H1 (cell line): ENCODE measurements at regions not wholly inside any gene's neighbourhood (a gene's known extent, or its start where the extent isn't known, plus 50 kb on each side); places are given as distances from the start of the nearest gene placed in this dataset.

Source experiments
- CHD2 ChIP-seq: IDR thresholded peaks from 2 replicates; pipeline ENCODE4 v1.6.1; 2012; ENCODE audit warnings: low read length, improper control_type of control experiment
- CTBP2 ChIP-seq: IDR thresholded peaks from 2 replicates; pipeline ENCODE4 v1.7.0; 2011; ENCODE audit warnings: borderline replicate concordance, mild to moderate bottlenecking, moderate library complexity, mixed read lengths, low read length; ENCODE audit not compliant: insufficient read depth, insufficient read length
- NRF1 ChIP-seq: IDR thresholded peaks from 2 replicates; pipeline ENCODE4 v1.6.1; 2011; ENCODE audit warnings: mild to moderate bottlenecking, low read depth, low read length, improper control_type of control experiment
- POLR2A ChIP-seq, 2 experiments: IDR thresholded peaks; 1 replicate in 1 of 2; 2 replicates in 1 of 2; pipeline ENCODE4 v1.6.1; 2011; ENCODE audit warnings: low read depth in 2 of 2, low read length in 2 of 2, mild to moderate bottlenecking in 2 of 2; ENCODE audit errors: control extremely low read depth in 1 of 2
- SP4 ChIP-seq: IDR thresholded peaks from 2 replicates; pipeline ENCODE4 v1.6.1; 2012; ENCODE audit warnings: low read length, inconsistent platforms
- TEAD4 ChIP-seq: IDR thresholded peaks from 2 replicates; pipeline ENCODE4 v1.6.1; 2012; ENCODE audit warnings: low read depth, low read length, inconsistent platforms, mixed read lengths
- TF ChIP-seq, protein P1 (sequence below): fragments of 300-600 bp; sonication (generic); IDR thresholded peaks from 2 replicates; pipeline ENCODE4 v1.7.1; 2012; ENCODE audit warnings: low read length, moderate library complexity, mild to moderate bottlenecking, inconsistent platforms; ENCODE audit not compliant: insufficient replicate concordance

DNA sequence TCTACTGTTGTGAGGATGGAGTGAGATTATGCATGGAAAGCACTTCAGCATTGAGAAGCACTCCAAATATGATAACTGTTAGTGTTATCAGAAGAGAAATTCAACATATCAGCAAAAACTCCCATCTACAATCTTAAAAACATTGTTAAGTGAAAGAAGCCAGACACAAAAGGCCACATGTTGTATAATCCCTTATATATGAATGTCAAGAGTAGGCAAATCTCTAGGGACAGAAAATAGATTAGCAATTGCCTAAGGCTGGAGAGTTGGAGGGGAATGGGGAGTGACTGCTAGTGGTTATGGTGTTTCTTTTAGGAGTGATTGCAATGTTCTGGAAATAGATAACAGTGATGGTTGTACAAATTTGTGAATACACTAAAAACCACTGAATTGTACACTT, 122.5 kb upstream of the LNX1 start (continued):
- TF ChIP-seq, protein P1, sequence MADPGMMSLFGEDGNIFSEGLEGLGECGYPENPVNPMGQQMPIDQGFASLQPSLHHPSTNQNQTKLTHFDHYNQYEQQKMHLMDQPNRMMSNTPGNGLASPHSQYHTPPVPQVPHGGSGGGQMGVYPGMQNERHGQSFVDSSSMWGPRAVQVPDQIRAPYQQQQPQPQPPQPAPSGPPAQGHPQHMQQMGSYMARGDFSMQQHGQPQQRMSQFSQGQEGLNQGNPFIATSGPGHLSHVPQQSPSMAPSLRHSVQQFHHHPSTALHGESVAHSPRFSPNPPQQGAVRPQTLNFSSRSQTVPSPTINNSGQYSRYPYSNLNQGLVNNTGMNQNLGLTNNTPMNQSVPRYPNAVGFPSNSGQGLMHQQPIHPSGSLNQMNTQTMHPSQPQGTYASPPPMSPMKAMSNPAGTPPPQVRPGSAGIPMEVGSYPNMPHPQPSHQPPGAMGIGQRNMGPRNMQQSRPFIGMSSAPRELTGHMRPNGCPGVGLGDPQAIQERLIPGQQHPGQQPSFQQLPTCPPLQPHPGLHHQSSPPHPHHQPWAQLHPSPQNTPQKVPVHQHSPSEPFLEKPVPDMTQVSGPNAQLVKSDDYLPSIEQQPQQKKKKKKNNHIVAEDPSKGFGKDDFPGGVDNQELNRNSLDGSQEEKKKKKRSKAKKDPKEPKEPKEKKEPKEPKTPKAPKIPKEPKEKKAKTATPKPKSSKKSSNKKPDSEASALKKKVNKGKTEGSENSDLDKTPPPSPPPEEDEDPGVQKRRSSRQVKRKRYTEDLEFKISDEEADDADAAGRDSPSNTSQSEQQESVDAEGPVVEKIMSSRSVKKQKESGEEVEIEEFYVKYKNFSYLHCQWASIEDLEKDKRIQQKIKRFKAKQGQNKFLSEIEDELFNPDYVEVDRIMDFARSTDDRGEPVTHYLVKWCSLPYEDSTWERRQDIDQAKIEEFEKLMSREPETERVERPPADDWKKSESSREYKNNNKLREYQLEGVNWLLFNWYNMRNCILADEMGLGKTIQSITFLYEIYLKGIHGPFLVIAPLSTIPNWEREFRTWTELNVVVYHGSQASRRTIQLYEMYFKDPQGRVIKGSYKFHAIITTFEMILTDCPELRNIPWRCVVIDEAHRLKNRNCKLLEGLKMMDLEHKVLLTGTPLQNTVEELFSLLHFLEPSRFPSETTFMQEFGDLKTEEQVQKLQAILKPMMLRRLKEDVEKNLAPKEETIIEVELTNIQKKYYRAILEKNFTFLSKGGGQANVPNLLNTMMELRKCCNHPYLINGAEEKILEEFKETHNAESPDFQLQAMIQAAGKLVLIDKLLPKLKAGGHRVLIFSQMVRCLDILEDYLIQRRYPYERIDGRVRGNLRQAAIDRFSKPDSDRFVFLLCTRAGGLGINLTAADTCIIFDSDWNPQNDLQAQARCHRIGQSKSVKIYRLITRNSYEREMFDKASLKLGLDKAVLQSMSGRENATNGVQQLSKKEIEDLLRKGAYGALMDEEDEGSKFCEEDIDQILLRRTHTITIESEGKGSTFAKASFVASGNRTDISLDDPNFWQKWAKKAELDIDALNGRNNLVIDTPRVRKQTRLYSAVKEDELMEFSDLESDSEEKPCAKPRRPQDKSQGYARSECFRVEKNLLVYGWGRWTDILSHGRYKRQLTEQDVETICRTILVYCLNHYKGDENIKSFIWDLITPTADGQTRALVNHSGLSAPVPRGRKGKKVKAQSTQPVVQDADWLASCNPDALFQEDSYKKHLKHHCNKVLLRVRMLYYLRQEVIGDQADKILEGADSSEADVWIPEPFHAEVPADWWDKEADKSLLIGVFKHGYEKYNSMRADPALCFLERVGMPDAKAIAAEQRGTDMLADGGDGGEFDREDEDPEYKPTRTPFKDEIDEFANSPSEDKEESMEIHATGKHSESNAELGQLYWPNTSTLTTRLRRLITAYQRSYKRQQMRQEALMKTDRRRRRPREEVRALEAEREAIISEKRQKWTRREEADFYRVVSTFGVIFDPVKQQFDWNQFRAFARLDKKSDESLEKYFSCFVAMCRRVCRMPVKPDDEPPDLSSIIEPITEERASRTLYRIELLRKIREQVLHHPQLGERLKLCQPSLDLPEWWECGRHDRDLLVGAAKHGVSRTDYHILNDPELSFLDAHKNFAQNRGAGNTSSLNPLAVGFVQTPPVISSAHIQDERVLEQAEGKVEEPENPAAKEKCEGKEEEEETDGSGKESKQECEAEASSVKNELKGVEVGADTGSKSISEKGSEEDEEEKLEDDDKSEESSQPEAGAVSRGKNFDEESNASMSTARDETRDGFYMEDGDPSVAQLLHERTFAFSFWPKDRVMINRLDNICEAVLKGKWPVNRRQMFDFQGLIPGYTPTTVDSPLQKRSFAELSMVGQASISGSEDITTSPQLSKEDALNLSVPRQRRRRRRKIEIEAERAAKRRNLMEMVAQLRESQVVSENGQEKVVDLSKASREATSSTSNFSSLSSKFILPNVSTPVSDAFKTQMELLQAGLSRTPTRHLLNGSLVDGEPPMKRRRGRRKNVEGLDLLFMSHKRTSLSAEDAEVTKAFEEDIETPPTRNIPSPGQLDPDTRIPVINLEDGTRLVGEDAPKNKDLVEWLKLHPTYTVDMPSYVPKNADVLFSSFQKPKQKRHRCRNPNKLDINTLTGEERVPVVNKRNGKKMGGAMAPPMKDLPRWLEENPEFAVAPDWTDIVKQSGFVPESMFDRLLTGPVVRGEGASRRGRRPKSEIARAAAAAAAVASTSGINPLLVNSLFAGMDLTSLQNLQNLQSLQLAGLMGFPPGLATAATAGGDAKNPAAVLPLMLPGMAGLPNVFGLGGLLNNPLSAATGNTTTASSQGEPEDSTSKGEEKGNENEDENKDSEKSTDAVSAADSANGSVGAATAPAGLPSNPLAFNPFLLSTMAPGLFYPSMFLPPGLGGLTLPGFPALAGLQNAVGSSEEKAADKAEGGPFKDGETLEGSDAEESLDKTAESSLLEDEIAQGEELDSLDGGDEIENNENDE, result no peak
- no peak for TF ChIP-seq POLR2A (IDR thresholded peaks at IDR 0.05; ENCODE audit: control extremely low read depth in 1 of 2, low read depth in 2 of 2, low read length in 2 of 2)
- no peak for TF ChIP-seq CHD2
- TF ChIP-seq TEAD4, result no peak
- no peak for TF ChIP-seq SP4
- TF ChIP-seq NRF1, result no peak
- no peak for TF ChIP-seq CTBP2
